OCI-LY3 (cell line): ENCODE measurements at regions not wholly inside any gene's neighbourhood (a gene's known extent, or its start where the extent isn't known, plus 50 kb on each side); places are given as distances from the start of the nearest gene placed in this dataset.
A peak's percentile ranks its signal among the peaks of the same experiment; 100 is the strongest.

Experiments used
- H2AFZ ChIP-seq: fragments of 200-600, 300-600 bp; shearing (Covaris generic); 2 replicates; pipeline ENCODE4 v1.6.0; 2014; ENCODE audit warnings: antibody characterized with exemption, low read depth, low read length
- H3K27ac ChIP-seq: fragments of 200-600, 300-600 bp; sonication (generic); 2 replicates; pipeline ENCODE4 v1.5.1; 2014; ENCODE audit warnings: mild to moderate bottlenecking, low read length, moderate library complexity, mixed read lengths
- H3K27me3 ChIP-seq: fragments of 200-600, 300-600 bp; sonication (generic); 2 replicates; pipeline ENCODE4 v1.6.1; 2014; ENCODE audit warnings: low read depth, low read length, mixed read lengths
- H3K36me3 ChIP-seq: fragments of 200-600, 300-600 bp; sonication (generic); replicated peaks from 2 replicates; pipeline ENCODE3; 2014; ENCODE audit warnings: low read depth, low read length, mixed read lengths
- H3K4me1 ChIP-seq: fragments of 300-600, 200-600 bp; sonication (generic); 2 replicates; pipeline ENCODE4 v1.6.1; 2014; ENCODE audit warnings: low read length, mixed read lengths
- H3K4me2 ChIP-seq: fragments of 200-600, 300-600 bp; sonication (generic); 2 replicates; pipeline ENCODE4 v1.6.1; 2014; ENCODE audit warnings: low read length, mixed read lengths
- H3K4me3 ChIP-seq: fragments of 300-600, 200-600 bp; sonication (generic); 2 replicates; pipeline ENCODE4 v1.5.1; 2014; ENCODE audit warnings: antibody characterized with exemption, mild to moderate bottlenecking, low read length, moderate library complexity
- H3K79me2 ChIP-seq: fragments of 300-600, 200-600 bp; shearing (Covaris generic); 2 replicates; pipeline ENCODE4 v1.6.1; 2014; ENCODE audit warnings: mild to moderate bottlenecking, low read length, mixed read lengths
- H3K9ac ChIP-seq: fragments of 300-600, 200-600 bp; shearing (Covaris generic); 2 replicates; pipeline ENCODE4 v1.6.0; 2014; ENCODE audit warnings: mild to moderate bottlenecking, low read length, moderate library complexity
- H3K9me3 ChIP-seq: fragments of 200-600, 300-600 bp; shearing (Covaris generic); 2 replicates; pipeline ENCODE4 v1.6.1; 2014; ENCODE audit warnings: low read length, mixed read lengths; ENCODE audit not compliant: insufficient read depth
- H4K20me1 ChIP-seq: fragments of 200-600, 300-600 bp; sonication (generic); 2 replicates; pipeline ENCODE4 v1.6.1; 2016; ENCODE audit warnings: low read length, mixed read lengths; ENCODE audit not compliant: insufficient read depth
- CTCF ChIP-seq: fragments of 200-600, 300-600 bp; sonication (generic); IDR thresholded peaks from 2 replicates; pipeline ENCODE4 v1.5.1; 2014; ENCODE audit warnings: antibody characterized with exemption, low read length, low read depth
- EZH2phosphoT487 ChIP-seq: fragments of 200-600 bp; shearing (Covaris generic); IDR thresholded peaks from 2 replicates; pipeline ENCODE4 v1.6.1; 2018; ENCODE audit warnings: antibody characterized with exemption, mixed run types, low read depth

GRCh38 chr13:106689906-106690305, 122.0 kb upstream of the ARGLU1 start:
- no peak overlapping the region for H2AFZ ChIP-seq
- H3K36me3 ChIP-seq = no peaks in the 10 kb centered on the region
- H3K4me2 ChIP-seq = no peak overlapping the region
- peaks cover 8% of the 10 kb centered on the region; the same call in 1 of the 2 replicates for H3K4me1 ChIP-seq
- H3K27me3 ChIP-seq = peaks cover 4% of the 10 kb centered on the region; the same call in 1 of the 2 replicates
- no peak overlapping the region for H3K9ac ChIP-seq
- TF ChIP-seq EZH2phosphoT487 (no peak), CTCF (no peak)
- H3K79me2 ChIP-seq = no peaks in the 10 kb centered on the region
- H3K27ac ChIP-seq = no peak overlapping the region
- no peak overlapping the region for H3K4me3 ChIP-seq
- H3K9me3 ChIP-seq = no peaks in the 10 kb centered on the region
- no peaks in the 10 kb centered on the region for H4K20me1 ChIP-seq

GRCh38 chr13:106688940-106689339, 121.0 kb upstream of the ARGLU1 start:
- H4K20me1 ChIP-seq = no peaks in the 10 kb centered on the region
- no peaks in the 10 kb centered on the region for H3K36me3 ChIP-seq
- no peak overlapping the region for H3K27ac ChIP-seq
- H3K9ac ChIP-seq = no peak overlapping the region
- H3K4me2 ChIP-seq = no peak overlapping the region
- no peaks in the 10 kb centered on the region for H3K9me3 ChIP-seq
- no peak overlapping the region for H3K4me3 ChIP-seq
- no peak for TF ChIP-seq CTCF
- TF ChIP-seq EZH2phosphoT487 = no peak
- H3K4me1 ChIP-seq = peaks cover 8% of the 10 kb centered on the region; the same call in 1 of the 2 replicates
- no peaks in the 10 kb centered on the region for H3K79me2 ChIP-seq
- H3K27me3 ChIP-seq = peaks cover 4% of the 10 kb centered on the region; the same call in 1 of the 2 replicates
- H2AFZ ChIP-seq = no peak overlapping the region

- no peak overlapping the region for H3K4me3 ChIP-seq
- H2AFZ ChIP-seq = no peak overlapping the region
- no peak overlapping the region for H3K27ac ChIP-seq
- H3K9me3 ChIP-seq = no peaks in the 10 kb centered on the region
- TF ChIP-seq EZH2phosphoT487 (no peak), CTCF (no peak)
- no peaks in the 10 kb centered on the region for H4K20me1 ChIP-seq
- no peaks in the 10 kb centered on the region for H3K36me3 ChIP-seq
- H3K9ac ChIP-seq = no peak overlapping the region
- H3K79me2 ChIP-seq = no peaks in the 10 kb centered on the region
- peak overlapping the region; percentile 36 for H3K4me2 ChIP-seq
- H3K27me3 ChIP-seq = no peaks in the 10 kb centered on the region; the same call in 1 of the 2 replicates
- H3K4me1 ChIP-seq = peaks cover 8% of the 10 kb centered on the region; the same call in 1 of the 2 replicates
These were observed 118.2 kb upstream of the ARGLU1 start for GRCh38 chr13:106686163-106686562.

GRCh38 chr13:106685143-106685542, 117.2 kb upstream of the ARGLU1 start:
- no peak for TF ChIP-seq CTCF
- TF ChIP-seq EZH2phosphoT487 = no peak
- H3K79me2 ChIP-seq = no peaks in the 10 kb centered on the region
- H3K9me3 ChIP-seq = no peaks in the 10 kb centered on the region
- H4K20me1 ChIP-seq = no peaks in the 10 kb centered on the region
- no peak overlapping the region for H3K27ac ChIP-seq
- H3K36me3 ChIP-seq = no peaks in the 10 kb centered on the region
- peaks cover 8% of the 10 kb centered on the region; the same call in 1 of the 2 replicates for H3K4me1 ChIP-seq
- H3K9ac ChIP-seq = no peak overlapping the region
- no peak overlapping the region for H3K4me3 ChIP-seq
- no peak overlapping the region for H3K4me2 ChIP-seq
- H3K27me3 ChIP-seq = no peaks in the 10 kb centered on the region; the same call in 1 of the 2 replicates
- H2AFZ ChIP-seq = no peak overlapping the region
